A673 (cell line): ENCODE measurements at regions not wholly inside any gene's neighbourhood (a gene's known extent, or its start where the extent isn't known, plus 50 kb on each side); places are given as distances from the start of the nearest gene placed in this dataset.

ENCODE experiments used
- BruUV-seq: library from RNA; stranded (reverse); fragments of 400-500 nt; replicated peaks from 2 replicates; lab custom pipeline; 2021; lab: Mats Ljungman, UMichigan
- CTCF ChIA-PET: fragments of 300-600 bp; sonication (Branson Sonifier 250); formaldehyde crosslinking; loops from one replicate; lab custom pipeline; 2022; ENCODE audit warnings: antibody characterized with exemption; lab: Charles Lee
- POLR2A ChIA-PET: fragments of 300-600 bp; sonication (Branson Sonifier 250); formaldehyde crosslinking; loops from one replicate; lab custom pipeline; 2022; ENCODE audit warnings: antibody characterized with exemption; ENCODE audit not compliant: low non-redundant PET; lab: Charles Lee
- DNase-seq: peaks from one replicate; pipeline ENCODE4 v3.0.0-alpha.2; 2015; ENCODE audit warnings: low spot score
- H3K27ac ChIP-seq: fragments of 200-600 bp; sonication (generic); 2 replicates; pipeline ENCODE4 v1.5.1; 2016; ENCODE audit warnings: mixed run types, low read depth, mild to moderate bottlenecking, mixed read lengths, antibody characterized with exemption, low read length; ENCODE audit not compliant: poor library complexity, severe bottlenecking
- H3K27me3 ChIP-seq: fragments of 200-600 bp; sonication (generic); replicated peaks from 2 replicates; pipeline ENCODE4 v1.6.1; 2017; ENCODE audit warnings: mixed run types, low read depth, mild to moderate bottlenecking, mixed read lengths, antibody characterized with exemption, low read length; ENCODE audit not compliant: insufficient read depth, poor library complexity
- H3K36me3 ChIP-seq: fragments of 200-600 bp; sonication (generic); 2 replicates; pipeline ENCODE4 v1.6.1; 2016; ENCODE audit warnings: mixed run types, mild to moderate bottlenecking, mixed read lengths, antibody characterized with exemption, low read length; ENCODE audit not compliant: insufficient read depth, poor library complexity, severe bottlenecking
- H3K4me1 ChIP-seq: fragments of 200-600 bp; sonication (generic); 2 replicates; pipeline ENCODE4 v1.6.1; 2017; ENCODE audit warnings: mixed run types, mild to moderate bottlenecking, mixed read lengths, antibody characterized with exemption, low read length; ENCODE audit not compliant: insufficient read depth, poor library complexity, severe bottlenecking
- H3K4me3 ChIP-seq: fragments of 200-600 bp; sonication (generic); 2 replicates; pipeline ENCODE4 v1.5.1; 2016; ENCODE audit warnings: low read depth, mixed run types, mild to moderate bottlenecking, mixed read lengths, low read length; ENCODE audit not compliant: poor library complexity, severe bottlenecking
- H3K9me3 ChIP-seq: fragments of 200-600 bp; sonication (generic); 2 replicates; pipeline ENCODE4 v1.6.1; 2016; ENCODE audit warnings: mixed run types, low read depth, mild to moderate bottlenecking, mixed read lengths, antibody characterized with exemption, low read length; ENCODE audit not compliant: poor library complexity, severe bottlenecking
- EZH2 ChIP-seq: fragments of 200-600 bp; sonication (generic); IDR thresholded peaks from 2 replicates; pipeline ENCODE4 v1.6.1; 2017; ENCODE audit warnings: borderline replicate concordance, low read depth, mild to moderate bottlenecking, mixed read lengths, antibody characterized with exemption, low read length; ENCODE audit not compliant: poor library complexity, severe bottlenecking
- intact Hi-C: fragments of 100-400 bp; cut with micrococcal nuclease; formaldehyde crosslinking; loops from one replicate; pipeline ENCODE4 v1.10.0; 2022; ENCODE audit not compliant: unreplicated experiment
- TF ChIP-seq, protein P1 (sequence below): fragments of 300-800, 200-600 bp; sonication (generic); conservative IDR thresholded peaks from 2 replicates; pipeline ENCODE4 v1.5.1; 2017; ENCODE audit warnings: low read depth, mild to moderate bottlenecking, antibody characterized with exemption, low read length, moderate library complexity, mixed read lengths

DNA sequence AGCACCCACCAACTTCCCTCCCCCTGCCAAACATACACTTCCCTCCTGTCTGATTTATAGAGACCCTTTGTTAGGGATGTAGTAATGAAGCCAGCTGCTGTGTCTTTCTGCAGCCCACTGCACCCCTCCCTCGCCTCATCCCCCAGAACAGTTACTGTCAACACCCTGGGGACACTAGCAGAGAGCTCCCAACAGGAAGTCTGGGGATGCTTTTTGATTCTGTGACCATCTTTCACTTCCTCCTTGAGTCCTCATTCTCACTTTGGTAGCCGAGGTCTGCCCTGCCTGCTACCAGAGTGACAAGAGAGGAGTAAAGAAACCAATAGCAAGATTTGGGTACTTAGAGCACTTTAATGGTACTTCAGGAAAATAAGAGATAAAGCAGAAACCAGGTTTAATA is 201.6 kb downstream of the SATB1 start:
- Histone ChIP-seq H3K36me3 (no peaks in the 10 kb centered on the region), H3K4me3 (no peak overlapping the region), H3K4me1 (no peaks in the 10 kb centered on the region), H3K9me3 (no peaks in the 10 kb centered on the region), H3K27me3 (no peaks in the 10 kb centered on the region), H3K27ac (no peak overlapping the region)
- CTCF ChIA-PET = no interaction called here
- no TSS peak for BruUV-seq
- TF ChIP-seq, protein P1, sequence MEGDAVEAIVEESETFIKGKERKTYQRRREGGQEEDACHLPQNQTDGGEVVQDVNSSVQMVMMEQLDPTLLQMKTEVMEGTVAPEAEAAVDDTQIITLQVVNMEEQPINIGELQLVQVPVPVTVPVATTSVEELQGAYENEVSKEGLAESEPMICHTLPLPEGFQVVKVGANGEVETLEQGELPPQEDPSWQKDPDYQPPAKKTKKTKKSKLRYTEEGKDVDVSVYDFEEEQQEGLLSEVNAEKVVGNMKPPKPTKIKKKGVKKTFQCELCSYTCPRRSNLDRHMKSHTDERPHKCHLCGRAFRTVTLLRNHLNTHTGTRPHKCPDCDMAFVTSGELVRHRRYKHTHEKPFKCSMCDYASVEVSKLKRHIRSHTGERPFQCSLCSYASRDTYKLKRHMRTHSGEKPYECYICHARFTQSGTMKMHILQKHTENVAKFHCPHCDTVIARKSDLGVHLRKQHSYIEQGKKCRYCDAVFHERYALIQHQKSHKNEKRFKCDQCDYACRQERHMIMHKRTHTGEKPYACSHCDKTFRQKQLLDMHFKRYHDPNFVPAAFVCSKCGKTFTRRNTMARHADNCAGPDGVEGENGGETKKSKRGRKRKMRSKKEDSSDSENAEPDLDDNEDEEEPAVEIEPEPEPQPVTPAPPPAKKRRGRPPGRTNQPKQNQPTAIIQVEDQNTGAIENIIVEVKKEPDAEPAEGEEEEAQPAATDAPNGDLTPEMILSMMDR = no peak
- no peak for TF ChIP-seq EZH2
- POLR2A ChIA-PET = no interaction called here
- peak; percentile 4 for DNase-seq
- intact Hi-C loops = no loop called here

DNA sequence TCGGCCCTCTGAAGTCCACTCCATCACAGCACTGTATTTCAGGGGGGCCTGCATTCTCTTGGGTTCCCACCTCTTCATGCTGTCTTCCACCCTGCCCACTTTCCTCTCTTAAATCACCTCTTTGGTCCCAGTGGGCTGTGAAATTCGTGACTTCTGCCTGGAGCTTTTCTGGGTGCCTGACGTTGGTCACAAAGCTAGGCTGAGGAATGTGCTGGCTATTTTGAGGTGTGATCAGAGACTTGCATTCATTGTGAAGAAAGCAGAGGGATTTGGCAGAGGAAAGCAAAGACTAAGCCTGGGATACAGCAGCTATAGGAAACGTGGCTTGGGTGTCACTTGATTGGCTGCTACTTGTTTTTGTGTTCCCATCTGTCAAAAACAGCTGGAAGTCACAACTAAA is 202.5 kb downstream of the SATB1 start:
- BruUV-seq = no TSS peak
- POLR2A ChIA-PET = no interaction called here

DNA sequence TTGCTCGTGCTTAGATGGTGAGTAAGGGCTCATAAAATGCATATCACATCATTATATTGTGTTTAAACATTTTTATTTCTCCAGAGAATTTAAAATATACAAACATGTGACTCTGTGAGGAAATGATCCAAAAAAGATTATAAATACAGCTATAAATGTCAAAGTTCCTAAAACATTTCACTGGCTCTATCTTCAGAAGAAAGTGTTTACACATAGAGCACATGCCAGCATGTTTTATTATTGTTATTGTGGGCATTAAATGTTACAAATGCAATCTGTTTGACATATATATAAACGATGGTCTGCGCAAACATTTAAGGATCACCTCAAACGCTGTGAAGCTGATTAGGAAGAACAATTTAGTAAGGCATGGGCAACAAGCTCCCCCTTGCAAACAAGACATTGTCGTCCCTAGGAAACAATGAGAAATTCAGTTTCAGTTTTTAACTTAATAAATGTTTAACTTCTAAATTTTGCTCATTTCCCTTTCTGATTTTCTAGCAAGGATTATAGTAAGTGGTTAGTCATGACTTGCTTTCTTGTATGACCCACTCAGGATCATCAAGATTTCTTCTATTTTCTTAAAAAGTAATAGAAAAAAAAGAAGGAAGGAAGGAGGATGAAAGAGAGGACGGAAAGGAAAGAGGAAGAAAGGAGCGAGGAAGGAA is 207.5 kb downstream of the SATB1 start:
- intact Hi-C loops = no loop called here
- no peaks in the 10 kb centered on the region for H3K36me3 ChIP-seq
- H3K27me3 ChIP-seq = peaks cover 5% of the 10 kb centered on the region
- ChIA-PET POLR2A (no interaction called here), CTCF (no interaction called here)
- no peaks in the 10 kb centered on the region for H3K4me1 ChIP-seq
- H3K27ac ChIP-seq = no peak overlapping the region
- no peak for TF ChIP-seq EZH2
- TF ChIP-seq, protein P1 = no peak
- H3K4me3 ChIP-seq = no peak overlapping the region
- H3K9me3 ChIP-seq = no peaks in the 10 kb centered on the region
- BruUV-seq = no TSS peak
- no peak for DNase-seq

More for the DNA sequence above, 202.5 kb downstream of the SATB1 start:
- Histone ChIP-seq H3K4me3 (no peak overlapping the region), H3K27ac (no peak overlapping the region), H3K4me1 (no peaks in the 10 kb centered on the region), H3K9me3 (no peaks in the 10 kb centered on the region), H3K36me3 (no peaks in the 10 kb centered on the region), H3K27me3 (no peaks in the 10 kb centered on the region)
- no peak for DNase-seq
- no peak for TF ChIP-seq EZH2
- TF ChIP-seq, protein P1 = no peak
- intact Hi-C loops = no loop called here
- CTCF ChIA-PET = no interaction called here
